ENCODE measurements at regions not wholly inside any gene's neighbourhood (a gene's known extent, or its start where the extent isn't known, plus 50 kb on each side); places are given as distances from the start of the nearest gene placed in this dataset.

DNA sequence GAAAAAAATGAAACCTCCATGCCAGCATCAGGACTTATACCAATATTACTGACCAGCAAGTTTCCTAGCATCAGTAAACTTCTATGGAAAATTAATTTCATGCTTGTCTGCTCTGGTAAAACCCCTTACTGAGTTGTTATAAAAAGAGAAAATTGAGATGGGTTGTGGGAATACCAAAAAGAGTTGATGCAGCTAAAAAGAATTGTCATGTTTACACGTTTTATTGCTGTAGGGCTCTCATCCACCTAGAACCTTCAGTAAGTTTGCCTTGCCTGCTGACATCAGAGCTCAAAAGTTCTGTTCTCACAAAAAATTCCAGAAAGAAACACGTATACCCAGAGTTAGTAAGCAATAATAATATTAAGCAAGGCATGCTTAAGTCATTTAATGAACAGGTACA, 641.3 kb upstream of the ZNF385D start:
- TF ChIP-seq, protein P1, sequence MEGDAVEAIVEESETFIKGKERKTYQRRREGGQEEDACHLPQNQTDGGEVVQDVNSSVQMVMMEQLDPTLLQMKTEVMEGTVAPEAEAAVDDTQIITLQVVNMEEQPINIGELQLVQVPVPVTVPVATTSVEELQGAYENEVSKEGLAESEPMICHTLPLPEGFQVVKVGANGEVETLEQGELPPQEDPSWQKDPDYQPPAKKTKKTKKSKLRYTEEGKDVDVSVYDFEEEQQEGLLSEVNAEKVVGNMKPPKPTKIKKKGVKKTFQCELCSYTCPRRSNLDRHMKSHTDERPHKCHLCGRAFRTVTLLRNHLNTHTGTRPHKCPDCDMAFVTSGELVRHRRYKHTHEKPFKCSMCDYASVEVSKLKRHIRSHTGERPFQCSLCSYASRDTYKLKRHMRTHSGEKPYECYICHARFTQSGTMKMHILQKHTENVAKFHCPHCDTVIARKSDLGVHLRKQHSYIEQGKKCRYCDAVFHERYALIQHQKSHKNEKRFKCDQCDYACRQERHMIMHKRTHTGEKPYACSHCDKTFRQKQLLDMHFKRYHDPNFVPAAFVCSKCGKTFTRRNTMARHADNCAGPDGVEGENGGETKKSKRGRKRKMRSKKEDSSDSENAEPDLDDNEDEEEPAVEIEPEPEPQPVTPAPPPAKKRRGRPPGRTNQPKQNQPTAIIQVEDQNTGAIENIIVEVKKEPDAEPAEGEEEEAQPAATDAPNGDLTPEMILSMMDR (IDR thresholded peaks at IDR 0.05) = no peak
- no peak for TF ChIP-seq POLR2A (IDR thresholded peaks at IDR 0.05)
